ENCODE measurements at regions not wholly inside any gene's neighbourhood (a gene's known extent, or its start where the extent isn't known, plus 50 kb on each side); places are given as distances from the start of the nearest gene placed in this dataset.
A peak's percentile ranks its signal among the peaks of the same experiment; 100 is the strongest.

DNA sequence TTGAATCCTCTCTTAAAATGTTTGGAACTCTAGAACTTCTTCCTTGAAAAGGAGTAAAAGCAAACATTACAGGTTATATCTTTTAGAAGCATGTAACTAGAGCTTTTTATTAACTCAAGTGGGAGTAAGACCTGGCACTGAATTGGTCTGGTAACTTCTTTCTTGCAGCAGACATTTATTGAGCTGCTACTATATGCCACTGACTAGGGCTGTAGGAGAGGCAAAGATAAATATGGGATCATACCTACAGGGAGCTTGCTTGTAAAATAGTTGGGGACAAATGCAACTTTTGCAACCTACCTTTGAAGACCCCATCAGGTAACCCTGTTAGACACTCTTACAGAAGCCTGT lies 231.9 kb upstream of the TUT7 start:
- no peak overlapping the region; a peak in 1 of 4 replicates for H3K4me3 ChIP-seq (ENCODE audit: low read depth in 2 of 2, low read length in 1 of 2)
- H2AFZ ChIP-seq (ENCODE audit: low read depth), result peak overlapping the region; percentile 26; the same call in 1 of the 2 replicates
- H3K9me3 ChIP-seq, result no peaks in the 10 kb centered on the region
- no peaks in the 10 kb centered on the region for H4K20me1 ChIP-seq (ENCODE audit: insufficient read depth)
- H3F3A ChIP-seq (replicated peaks; ENCODE audit: insufficient read depth), result no peaks in the 10 kb centered on the region
- no peak for DNase-seq
- TF ChIP-seq SIN3A (IDR thresholded peaks at IDR 0.05; ENCODE audit: borderline replicate concordance, low read depth, low read length) (no peak), FOXM1 (IDR thresholded peaks at IDR 0.05; ENCODE audit: low read depth) (no peak), TCF12 (IDR thresholded peaks at IDR 0.05) (no peak), MXI1 (IDR thresholded peaks at IDR 0.05; ENCODE audit: low read depth, low read length) (no peak), YY1 (IDR thresholded peaks at IDR 0.05; ENCODE audit: low read depth) (no peak), NRF1 (IDR thresholded peaks at IDR 0.05; ENCODE audit: low read depth, low read length) (no peak), EZH2phosphoT487 (IDR thresholded peaks at IDR 0.05; ENCODE audit: borderline replicate concordance, low read depth) (no peak), ELF1 (IDR thresholded peaks at IDR 0.05) (no peak)
- TF ChIP-seq, protein P1, sequence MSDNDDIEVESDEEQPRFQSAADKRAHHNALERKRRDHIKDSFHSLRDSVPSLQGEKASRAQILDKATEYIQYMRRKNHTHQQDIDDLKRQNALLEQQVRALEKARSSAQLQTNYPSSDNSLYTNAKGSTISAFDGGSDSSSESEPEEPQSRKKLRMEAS (IDR thresholded peaks at IDR 0.05; ENCODE audit: low read depth), result no peak
- TF ChIP-seq, protein P2, sequence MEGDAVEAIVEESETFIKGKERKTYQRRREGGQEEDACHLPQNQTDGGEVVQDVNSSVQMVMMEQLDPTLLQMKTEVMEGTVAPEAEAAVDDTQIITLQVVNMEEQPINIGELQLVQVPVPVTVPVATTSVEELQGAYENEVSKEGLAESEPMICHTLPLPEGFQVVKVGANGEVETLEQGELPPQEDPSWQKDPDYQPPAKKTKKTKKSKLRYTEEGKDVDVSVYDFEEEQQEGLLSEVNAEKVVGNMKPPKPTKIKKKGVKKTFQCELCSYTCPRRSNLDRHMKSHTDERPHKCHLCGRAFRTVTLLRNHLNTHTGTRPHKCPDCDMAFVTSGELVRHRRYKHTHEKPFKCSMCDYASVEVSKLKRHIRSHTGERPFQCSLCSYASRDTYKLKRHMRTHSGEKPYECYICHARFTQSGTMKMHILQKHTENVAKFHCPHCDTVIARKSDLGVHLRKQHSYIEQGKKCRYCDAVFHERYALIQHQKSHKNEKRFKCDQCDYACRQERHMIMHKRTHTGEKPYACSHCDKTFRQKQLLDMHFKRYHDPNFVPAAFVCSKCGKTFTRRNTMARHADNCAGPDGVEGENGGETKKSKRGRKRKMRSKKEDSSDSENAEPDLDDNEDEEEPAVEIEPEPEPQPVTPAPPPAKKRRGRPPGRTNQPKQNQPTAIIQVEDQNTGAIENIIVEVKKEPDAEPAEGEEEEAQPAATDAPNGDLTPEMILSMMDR (IDR thresholded peaks at IDR 0.05), result no peak
- TF ChIP-seq, protein P3, sequence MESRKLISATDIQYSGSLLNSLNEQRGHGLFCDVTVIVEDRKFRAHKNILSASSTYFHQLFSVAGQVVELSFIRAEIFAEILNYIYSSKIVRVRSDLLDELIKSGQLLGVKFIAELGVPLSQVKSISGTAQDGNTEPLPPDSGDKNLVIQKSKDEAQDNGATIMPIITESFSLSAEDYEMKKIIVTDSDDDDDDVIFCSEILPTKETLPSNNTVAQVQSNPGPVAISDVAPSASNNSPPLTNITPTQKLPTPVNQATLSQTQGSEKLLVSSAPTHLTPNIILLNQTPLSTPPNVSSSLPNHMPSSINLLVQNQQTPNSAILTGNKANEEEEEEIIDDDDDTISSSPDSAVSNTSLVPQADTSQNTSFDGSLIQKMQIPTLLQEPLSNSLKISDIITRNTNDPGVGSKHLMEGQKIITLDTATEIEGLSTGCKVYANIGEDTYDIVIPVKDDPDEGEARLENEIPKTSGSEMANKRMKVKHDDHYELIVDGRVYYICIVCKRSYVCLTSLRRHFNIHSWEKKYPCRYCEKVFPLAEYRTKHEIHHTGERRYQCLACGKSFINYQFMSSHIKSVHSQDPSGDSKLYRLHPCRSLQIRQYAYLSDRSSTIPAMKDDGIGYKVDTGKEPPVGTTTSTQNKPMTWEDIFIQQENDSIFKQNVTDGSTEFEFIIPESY (IDR thresholded peaks at IDR 0.05; ENCODE audit: borderline replicate concordance, low read depth), result no peak
- no peaks in the 10 kb centered on the region for H3K36me3 ChIP-seq (replicated peaks in 1 of 2; ENCODE audit: control insufficient read depth in 1 of 2, insufficient read depth in 2 of 2, low read length in 1 of 2)
- no peaks in the 10 kb centered on the region for H3K27me3 ChIP-seq (ENCODE audit: insufficient read depth)
- H3K4me1 ChIP-seq (ENCODE audit: control insufficient read depth in 1 of 2, insufficient read depth in 2 of 2, low read depth in 1 of 2, low read length in 1 of 2), result no peaks in the 10 kb centered on the region; a peak in 1 of 4 replicates
- peak overlapping the region; percentile 47 for H3K4me2 ChIP-seq
- H3K79me2 ChIP-seq (ENCODE audit: insufficient read depth), result no peaks in the 10 kb centered on the region
- peak overlapping the region; percentile 31 to 48; a peak in 2 of 4 replicates for H3K27ac ChIP-seq (ENCODE audit: low read depth in 2 of 2, low read length in 1 of 2)
- no peak overlapping the region for H3K9ac ChIP-seq
- CTCF ChIA-PET, result no interaction called here
- no peaks in the 10 kb centered on the region for H3K9me2 ChIP-seq
- POLR2A ChIA-PET, result no interaction called here

DNA sequence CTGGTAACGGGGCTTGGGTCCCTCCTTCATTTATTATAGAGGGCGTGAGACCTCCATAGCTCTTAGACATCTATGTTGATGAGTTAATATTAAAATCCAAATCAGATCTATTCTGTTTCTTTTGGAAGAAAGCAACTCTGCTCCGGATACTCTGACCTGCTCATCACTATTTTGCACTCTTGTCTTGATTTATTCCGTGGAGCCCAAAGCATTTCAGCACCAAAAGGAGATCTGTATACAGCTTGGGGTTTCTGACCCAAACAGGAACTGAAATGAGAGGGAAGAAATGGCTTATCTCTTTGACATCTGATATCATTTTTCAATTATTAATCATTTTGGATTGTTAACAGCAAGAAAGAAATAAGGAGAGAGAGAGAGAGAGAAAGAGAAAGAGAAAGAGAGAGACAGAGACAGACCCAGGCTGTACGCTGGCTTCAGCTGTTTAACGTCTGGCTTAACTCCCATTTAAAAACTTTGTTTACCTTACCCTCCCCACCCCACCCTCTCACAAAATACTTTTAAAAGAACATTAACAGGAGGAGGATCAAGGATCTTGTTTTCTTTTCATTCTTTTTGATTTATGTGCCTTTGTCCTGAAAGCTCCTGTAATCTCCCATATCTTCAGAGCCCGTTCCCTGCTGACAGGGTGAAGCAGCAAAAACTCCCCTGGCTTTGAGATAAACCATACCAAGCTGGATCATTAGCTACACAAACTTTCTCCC lies 231.4 kb upstream of the TUT7 start:
- CTCF ChIA-PET, result no interaction called here
- peak overlapping the region; percentile 31 to 48; a peak in 2 of 4 replicates for H3K27ac ChIP-seq (ENCODE audit: low read depth in 2 of 2, low read length in 1 of 2)
- TF ChIP-seq EP300 (IDR thresholded peaks at IDR 0.05; ENCODE audit: borderline replicate concordance in 1 of 2, low read depth in 1 of 2, low read length in 1 of 2), result 0 out of 4 replicates have a peak, but pooled peaks of 1 of the 2 experiments have one; percentile 15
- TF ChIP-seq, protein P3 (IDR thresholded peaks at IDR 0.05; ENCODE audit: borderline replicate concordance, low read depth), result no peak
- TF ChIP-seq, protein P4, sequence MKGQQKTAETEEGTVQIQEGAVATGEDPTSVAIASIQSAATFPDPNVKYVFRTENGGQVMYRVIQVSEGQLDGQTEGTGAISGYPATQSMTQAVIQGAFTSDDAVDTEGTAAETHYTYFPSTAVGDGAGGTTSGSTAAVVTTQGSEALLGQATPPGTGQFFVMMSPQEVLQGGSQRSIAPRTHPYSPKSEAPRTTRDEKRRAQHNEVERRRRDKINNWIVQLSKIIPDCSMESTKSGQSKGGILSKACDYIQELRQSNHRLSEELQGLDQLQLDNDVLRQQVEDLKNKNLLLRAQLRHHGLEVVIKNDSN (IDR thresholded peaks at IDR 0.05; ENCODE audit: borderline replicate concordance, low read depth), result no peak
- TF ChIP-seq TEAD4 (IDR thresholded peaks at IDR 0.05; ENCODE audit: borderline replicate concordance, insufficient read depth), result no peak
- TF ChIP-seq, protein P5, sequence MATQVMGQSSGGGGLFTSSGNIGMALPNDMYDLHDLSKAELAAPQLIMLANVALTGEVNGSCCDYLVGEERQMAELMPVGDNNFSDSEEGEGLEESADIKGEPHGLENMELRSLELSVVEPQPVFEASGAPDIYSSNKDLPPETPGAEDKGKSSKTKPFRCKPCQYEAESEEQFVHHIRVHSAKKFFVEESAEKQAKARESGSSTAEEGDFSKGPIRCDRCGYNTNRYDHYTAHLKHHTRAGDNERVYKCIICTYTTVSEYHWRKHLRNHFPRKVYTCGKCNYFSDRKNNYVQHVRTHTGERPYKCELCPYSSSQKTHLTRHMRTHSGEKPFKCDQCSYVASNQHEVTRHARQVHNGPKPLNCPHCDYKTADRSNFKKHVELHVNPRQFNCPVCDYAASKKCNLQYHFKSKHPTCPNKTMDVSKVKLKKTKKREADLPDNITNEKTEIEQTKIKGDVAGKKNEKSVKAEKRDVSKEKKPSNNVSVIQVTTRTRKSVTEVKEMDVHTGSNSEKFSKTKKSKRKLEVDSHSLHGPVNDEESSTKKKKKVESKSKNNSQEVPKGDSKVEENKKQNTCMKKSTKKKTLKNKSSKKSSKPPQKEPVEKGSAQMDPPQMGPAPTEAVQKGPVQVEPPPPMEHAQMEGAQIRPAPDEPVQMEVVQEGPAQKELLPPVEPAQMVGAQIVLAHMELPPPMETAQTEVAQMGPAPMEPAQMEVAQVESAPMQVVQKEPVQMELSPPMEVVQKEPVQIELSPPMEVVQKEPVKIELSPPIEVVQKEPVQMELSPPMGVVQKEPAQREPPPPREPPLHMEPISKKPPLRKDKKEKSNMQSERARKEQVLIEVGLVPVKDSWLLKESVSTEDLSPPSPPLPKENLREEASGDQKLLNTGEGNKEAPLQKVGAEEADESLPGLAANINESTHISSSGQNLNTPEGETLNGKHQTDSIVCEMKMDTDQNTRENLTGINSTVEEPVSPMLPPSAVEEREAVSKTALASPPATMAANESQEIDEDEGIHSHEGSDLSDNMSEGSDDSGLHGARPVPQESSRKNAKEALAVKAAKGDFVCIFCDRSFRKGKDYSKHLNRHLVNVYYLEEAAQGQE (IDR thresholded peaks at IDR 0.05; ENCODE audit: low read depth, low read length), result no peak
- TF ChIP-seq FOSL2 (IDR thresholded peaks at IDR 0.05; ENCODE audit: borderline replicate concordance, low read depth), result no peak

More for the DNA sequence above, 231.4 kb upstream of the TUT7 start:
- H3K36me3 ChIP-seq (replicated peaks in 1 of 2; ENCODE audit: control insufficient read depth in 1 of 2, insufficient read depth in 2 of 2, low read length in 1 of 2), result no peaks in the 10 kb centered on the region
- H3F3A ChIP-seq (replicated peaks; ENCODE audit: insufficient read depth), result no peaks in the 10 kb centered on the region
- H3K9ac ChIP-seq, result no peak overlapping the region
- H3K27me3 ChIP-seq (ENCODE audit: insufficient read depth), result no peaks in the 10 kb centered on the region
- WGBS (ENCODE audit: low lambda C conversion rate), result 45% methylated on average over 7 of the region's 7 CpGs
- H3K4me3 ChIP-seq (ENCODE audit: low read depth in 2 of 2, low read length in 1 of 2), result peak overlapping the region in 1 of 2 experiments; percentile 30; a peak in 1 of 4 replicates
- peak overlapping the region; percentile 47 for H3K4me2 ChIP-seq
- no peaks in the 10 kb centered on the region for H4K20me1 ChIP-seq (ENCODE audit: insufficient read depth)
- POLR2A ChIA-PET, result no interaction called here
- no peak for DNase-seq
- no peaks in the 10 kb centered on the region for H3K9me3 ChIP-seq
- H3K79me2 ChIP-seq (ENCODE audit: insufficient read depth), result no peaks in the 10 kb centered on the region
- H3K4me1 ChIP-seq (ENCODE audit: control insufficient read depth in 1 of 2, insufficient read depth in 2 of 2, low read depth in 1 of 2, low read length in 1 of 2), result no peaks in the 10 kb centered on the region; a peak in 1 of 4 replicates
- no peaks in the 10 kb centered on the region for H3K9me2 ChIP-seq
- H2AFZ ChIP-seq (ENCODE audit: low read depth), result peak overlapping the region; percentile 26

Measured in SK-N-SH (cell line).